DMS53 treated with DMSO at 0.1 percent for 48 hours (cell line): ENCODE measurements at regions not wholly inside any gene's neighbourhood (a gene's known extent, or its start where the extent isn't known, plus 50 kb on each side); places are given as distances from the start of the nearest gene placed in this dataset.
A peak's percentile ranks its signal among the peaks of the same experiment; 100 is the strongest.

Source experiments
- DNase-seq: peaks from one replicate; lab custom pipeline; 2025; ENCODE audit not compliant: unreplicated experiment; lab: John Stamatoyannopoulos, UW

DNA sequence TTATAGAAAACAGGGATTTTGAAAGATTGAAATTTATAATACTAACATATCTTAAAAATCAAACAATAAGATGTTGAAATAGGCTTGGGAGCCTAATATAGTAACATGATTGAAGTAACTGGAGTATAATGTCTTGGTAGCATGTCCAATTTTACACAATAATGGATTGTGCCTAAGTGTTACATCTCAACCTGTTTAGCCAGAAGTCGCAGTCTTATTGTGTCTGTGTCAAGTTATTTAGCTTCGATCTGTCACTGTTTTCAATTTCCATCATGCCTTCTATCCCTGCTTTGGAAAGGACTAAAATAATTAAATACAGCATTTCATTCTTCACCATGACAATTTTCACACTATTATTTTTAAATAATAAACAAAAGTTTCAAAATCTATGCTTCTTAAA, 1352.2 kb downstream of the SI start:
- DNase-seq, result no peak

DNA sequence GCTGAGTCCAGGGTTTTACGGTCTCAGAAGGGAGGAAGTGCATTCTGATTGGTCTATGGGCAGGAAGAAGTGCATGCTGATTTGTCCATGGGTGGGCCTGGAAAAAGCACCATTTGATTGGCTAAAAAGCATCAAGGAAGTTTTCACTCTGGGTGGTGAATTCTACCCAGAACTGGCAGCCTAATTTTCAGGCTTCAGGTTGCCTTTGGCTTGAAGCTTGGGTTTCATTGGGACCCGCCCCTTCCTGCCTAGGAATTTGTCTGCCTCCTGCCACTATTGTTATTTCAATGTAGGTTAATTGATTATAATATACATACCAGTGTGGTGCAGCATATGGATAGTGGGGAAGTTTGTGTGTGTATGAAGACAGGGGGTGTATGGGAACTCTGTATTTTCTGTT, 1355.9 kb downstream of the SI start:
- DNase-seq, result no peak

- DNase-seq, result no peak
Observed at GRCh38 chr3:163721596-163721995, 1356.7 kb downstream of the SI start.

- no peak for DNase-seq
Observed at GRCh38 chr3:163717377-163717776, 1360.9 kb downstream of the SI start.

GRCh38 chr3:163708428-163708827, 1369.9 kb downstream of the SI start:
- no peak for DNase-seq

DNA sequence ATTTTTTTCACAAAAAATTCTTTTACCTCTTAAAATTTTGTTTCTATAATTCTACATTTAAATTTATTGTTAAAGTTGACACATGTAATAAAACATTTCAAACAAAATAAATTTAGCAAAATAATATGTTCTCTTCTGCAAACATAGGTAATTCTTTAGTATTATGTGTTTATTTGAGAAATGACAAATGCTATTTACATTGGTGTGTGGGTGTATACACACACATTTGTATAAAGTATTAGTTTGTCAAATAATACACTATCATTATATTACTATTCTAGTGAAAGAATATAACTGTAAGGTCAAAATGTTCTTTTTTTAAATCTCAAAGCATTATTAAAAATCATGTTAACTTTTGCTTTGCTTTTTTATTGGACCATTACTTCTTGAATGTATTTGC, 1370.6 kb downstream of the SI start:
- no peak for DNase-seq

- peak; percentile 5 for DNase-seq
Observed at GRCh38 chr3:163698221-163698620, 1380.1 kb downstream of the SI start.

DNA sequence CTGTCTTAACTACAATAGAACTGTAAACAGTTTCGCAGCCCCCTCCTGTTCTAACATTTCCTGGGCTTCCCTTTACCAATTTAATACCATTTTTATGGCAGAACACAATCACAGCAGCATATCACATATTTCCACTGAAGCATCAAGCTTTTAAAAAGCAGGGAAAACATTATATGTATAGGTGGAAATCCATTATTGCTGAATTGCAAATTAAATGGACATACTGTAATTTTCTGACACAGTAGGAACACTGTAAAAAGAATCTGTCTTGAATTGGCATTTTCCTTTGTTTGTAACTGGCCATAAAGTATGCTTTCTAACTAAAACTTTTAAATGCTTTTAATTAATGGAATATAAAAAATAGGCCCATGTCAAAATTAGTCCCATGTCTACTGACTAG, 1385.8 kb downstream of the SI start:
- DNase-seq, result no peak

- DNase-seq, result no peak
Observed at GRCh38 chr3:163684651-163685050, 1393.6 kb downstream of the SI start.

DNA sequence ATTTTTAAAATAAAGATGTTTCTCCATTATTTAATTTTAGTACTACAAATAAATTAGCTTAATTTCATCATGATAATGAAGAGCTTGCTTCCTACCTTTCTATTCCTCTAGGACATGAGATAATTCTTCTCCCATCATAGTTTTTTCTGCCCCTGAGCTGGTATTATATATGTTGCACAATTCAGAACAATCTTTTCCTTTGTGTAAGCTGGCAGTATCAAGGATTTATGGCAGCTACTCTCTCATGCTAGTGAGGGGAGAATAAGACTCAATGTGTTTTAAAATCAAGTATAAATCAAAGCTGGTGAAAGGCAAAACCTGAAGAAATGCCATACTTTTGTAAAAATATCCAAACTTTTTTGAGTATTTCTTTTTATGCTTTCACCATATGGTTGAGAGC, 1405.3 kb downstream of the SI start:
- no peak for DNase-seq

DNA sequence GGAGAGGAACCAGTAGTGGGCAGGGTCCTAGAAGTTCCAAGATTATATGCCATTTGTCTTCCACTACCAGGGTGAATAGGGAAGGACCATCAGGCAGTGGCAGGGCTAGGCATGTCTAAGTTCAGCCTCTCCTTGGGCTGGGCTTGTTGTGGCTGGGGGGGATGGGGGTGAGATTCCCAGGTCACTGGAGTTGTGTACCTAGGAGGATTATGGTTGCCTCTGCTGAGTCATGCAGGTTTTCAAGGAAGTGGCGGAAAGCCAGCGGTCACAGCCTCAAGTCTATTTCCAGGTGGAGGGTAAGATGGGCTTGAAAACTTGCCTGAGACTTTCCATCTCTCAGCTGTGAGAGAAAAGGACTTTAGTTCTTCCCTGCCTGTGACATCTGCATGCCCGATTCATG, 1407.1 kb downstream of the SI start:
- DNase-seq, result no peak

- DNase-seq, result no peak
Observed at GRCh38 chr3:163664466-163664865, 1413.8 kb downstream of the SI start.

DNA sequence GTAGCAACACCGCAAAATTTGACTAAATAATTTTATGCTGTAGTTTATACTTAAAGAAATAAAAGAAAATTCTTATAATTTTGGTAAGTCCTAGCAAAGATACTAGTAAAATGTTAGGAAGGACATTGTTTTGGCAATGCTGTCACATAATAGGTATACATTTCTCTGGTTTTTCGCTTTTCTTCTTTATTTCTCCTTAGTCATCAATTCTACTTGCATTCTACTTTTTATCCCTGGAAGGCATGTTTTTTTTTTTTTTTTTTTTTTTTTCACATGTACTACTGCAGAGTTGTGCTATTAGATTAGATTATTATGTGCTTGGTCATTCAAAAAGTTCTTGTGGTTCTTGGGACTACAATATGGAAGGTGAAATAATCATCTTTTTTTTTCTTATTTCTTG, 1421.2 kb downstream of the SI start:
- no peak for DNase-seq

GRCh38 chr3:163655021-163655420, 1423.3 kb downstream of the SI start:
- DNase-seq, result no peak

- no peak for DNase-seq
Observed at GRCh38 chr3:163644172-163644571, 1434.1 kb downstream of the SI start.

GRCh38 chr3:163632722-163633121, 1445.6 kb downstream of the SI start:
- no peak for DNase-seq

GRCh38 chr3:163626753-163627152, 1451.5 kb downstream of the SI start:
- DNase-seq, result no peak

DNA sequence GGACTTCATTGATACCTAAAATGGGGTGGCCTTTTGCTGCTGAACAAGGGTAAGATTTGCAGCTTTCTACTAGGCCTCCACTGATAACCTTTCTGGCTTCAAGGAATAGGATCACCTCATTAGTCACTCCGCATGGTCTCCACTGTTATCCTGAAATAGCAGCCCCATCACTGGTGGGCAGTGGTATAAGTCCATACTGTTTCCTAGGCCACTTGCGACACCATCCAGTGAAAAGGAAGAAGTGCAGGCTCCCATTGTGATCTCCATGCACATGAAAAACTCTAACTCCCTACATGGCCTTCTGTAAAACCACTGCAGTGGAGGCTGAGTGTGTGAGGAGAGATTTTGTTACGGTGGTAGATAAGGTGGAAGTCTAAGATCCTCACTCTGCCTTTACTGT, 1455.9 kb downstream of the SI start:
- DNase-seq, result no peak

GRCh38 chr3:163614886-163615285, 1463.4 kb downstream of the SI start:
- DNase-seq, result no peak

DNA sequence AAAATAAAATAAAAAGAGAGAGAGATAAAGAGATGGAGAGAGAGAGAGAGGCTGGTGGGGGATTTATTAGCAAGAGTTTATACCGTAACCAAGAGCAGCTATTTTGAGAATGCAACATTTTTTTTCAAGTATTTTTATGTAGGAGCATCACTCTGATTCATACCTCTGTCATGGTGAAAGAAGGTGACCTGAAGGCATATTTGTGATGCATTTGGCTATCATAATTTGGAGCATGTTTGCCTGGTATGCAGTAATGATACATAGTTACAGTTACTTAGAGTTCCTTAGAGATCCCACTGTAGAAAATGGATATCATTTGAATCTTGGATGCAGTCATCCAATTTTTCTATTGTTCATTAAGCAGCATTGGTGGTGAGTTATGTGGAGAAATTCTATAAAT, 1472.4 kb downstream of the SI start:
- no peak for DNase-seq

DNA sequence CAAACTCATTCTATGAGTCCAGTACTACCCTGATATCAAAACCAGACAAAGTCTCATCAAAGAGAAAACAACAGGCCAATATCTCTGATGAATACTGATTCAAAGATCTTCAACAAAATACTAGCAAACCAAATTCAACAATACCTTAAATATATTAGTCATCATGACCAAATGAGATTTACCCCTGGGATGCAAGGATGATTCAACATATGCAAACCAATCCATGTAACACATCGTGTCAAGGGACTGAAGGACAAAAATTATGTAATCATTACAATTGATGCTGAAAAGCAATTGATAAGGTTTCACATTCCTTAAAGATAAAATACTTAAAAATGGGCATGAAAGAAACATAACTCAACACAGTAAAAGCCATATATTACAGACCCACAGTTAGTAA, 1476.9 kb downstream of the SI start:
- no peak for DNase-seq

GRCh38 chr3:163587342-163587741, 1491.0 kb downstream of the SI start:
- no peak for DNase-seq

DNA sequence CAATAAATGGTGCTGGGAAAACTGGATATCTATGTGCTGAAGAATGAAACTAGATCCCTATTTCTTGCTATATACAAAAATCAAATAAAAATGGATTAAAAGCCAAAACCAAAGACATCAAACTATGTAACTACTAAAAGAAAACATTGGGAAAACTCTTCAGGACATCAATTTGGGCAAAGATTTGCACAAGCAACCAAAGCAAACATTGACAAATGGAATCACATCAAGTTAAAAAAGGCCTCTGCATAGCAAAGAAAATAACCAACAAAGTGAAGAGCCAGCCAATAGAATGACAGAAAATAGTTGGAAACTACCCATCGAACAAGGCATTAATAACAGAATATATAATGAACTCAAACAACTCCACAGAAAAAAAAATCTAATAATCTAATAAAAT, 1495.3 kb downstream of the SI start:
- no peak for DNase-seq

DNA sequence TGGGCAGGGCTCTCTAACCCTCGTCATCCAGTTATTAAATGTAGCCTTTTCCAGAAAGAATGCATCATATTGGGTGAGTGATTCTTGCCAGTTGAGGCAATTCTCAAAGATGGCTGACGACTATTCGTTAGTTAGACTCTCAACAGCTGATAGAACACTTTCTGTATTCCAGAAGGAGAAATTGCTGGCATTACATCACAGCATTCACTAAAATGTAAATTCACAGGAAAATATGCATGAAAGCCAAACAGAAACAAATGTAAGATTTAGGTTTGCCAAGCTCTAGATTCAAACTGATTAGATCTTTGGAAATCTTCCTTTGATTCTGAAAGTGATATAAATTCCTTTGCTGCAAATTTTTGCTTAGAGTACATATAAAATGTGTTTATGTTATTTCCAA, 1501.0 kb downstream of the SI start:
- DNase-seq, result no peak
